HEK293T (cell line): ENCODE measurements at regions not wholly inside any gene's neighbourhood (a gene's known extent, or its start where the extent isn't known, plus 50 kb on each side); places are given as distances from the start of the nearest gene placed in this dataset.

ENCODE experiments used
- CTCF ChIA-PET: fragments of 350-600 bp; formaldehyde crosslinking; extraction: SDS; loops from one replicate; lab custom pipeline; 2021; ENCODE audit warnings: antibody characterized with exemption, inconsistent platforms; lab: Yijun Ruan, JAX
- POLR2A ChIA-PET: fragments of 350-600 bp; formaldehyde crosslinking; extraction: SDS; loops from one replicate; lab custom pipeline; 2020; ENCODE audit warnings: antibody characterized with exemption, inconsistent platforms; lab: Yijun Ruan, JAX
- DNase-seq: peaks from one replicate; pipeline ENCODE4 v3.0.0; 2012; ENCODE audit warnings: mixed read lengths; ENCODE audit errors: extremely low spot score
- ARNT ChIP-seq: fragments of 450-650 bp; IDR thresholded peaks from 2 replicates; pipeline ENCODE4 v1.6.1; 2017; ENCODE audit warnings: mild to moderate bottlenecking
- BHLHE40 ChIP-seq: fragments of 450-650 bp; IDR thresholded peaks from 2 replicates; pipeline ENCODE4 v1.6.1; 2016; ENCODE audit warnings: mild to moderate bottlenecking, moderate library complexity, borderline replicate concordance
- CTBP1 ChIP-seq: fragments of 450-650 bp; IDR thresholded peaks from 2 replicates; pipeline ENCODE4 v1.6.1; 2016; ENCODE audit warnings: borderline replicate concordance
- ELF4 ChIP-seq: fragments of 450-650 bp; IDR thresholded peaks from 2 replicates; pipeline ENCODE4 v1.6.1; 2017; ENCODE audit warnings: antibody characterized with exemption
- FOXA1 ChIP-seq: fragments of 450-650 bp; IDR thresholded peaks from 2 replicates; pipeline ENCODE4 v1.6.1; 2016; ENCODE audit warnings: mild to moderate bottlenecking
- FOXK2 ChIP-seq: fragments of 450-650 bp; IDR thresholded peaks from 2 replicates; pipeline ENCODE4 v1.6.1; 2016; ENCODE audit warnings: mild to moderate bottlenecking
- FOXM1 ChIP-seq: fragments of 450-650 bp; IDR thresholded peaks from 2 replicates; pipeline ENCODE4 v1.6.1; 2017; ENCODE audit warnings: mild to moderate bottlenecking, borderline replicate concordance
- HDGF ChIP-seq: fragments of 450-650 bp; IDR thresholded peaks from 2 replicates; pipeline ENCODE4 v1.6.1; 2017; ENCODE audit warnings: antibody characterized with exemption, borderline replicate concordance
- L3MBTL2 ChIP-seq: fragments of 450-650 bp; conservative IDR thresholded peaks from 2 replicates; pipeline ENCODE4 v1.6.1; 2016; ENCODE audit warnings: mild to moderate bottlenecking
- LEF1 ChIP-seq: fragments of 450-650 bp; IDR thresholded peaks from 2 replicates; pipeline ENCODE4 v1.6.1; 2017; ENCODE audit warnings: mild to moderate bottlenecking, borderline replicate concordance
- NFRKB ChIP-seq: fragments of 450-650 bp; IDR thresholded peaks from 2 replicates; pipeline ENCODE4 v1.6.1; 2016; ENCODE audit warnings: mild to moderate bottlenecking, moderate library complexity
- PKNOX1 ChIP-seq: fragments of 450-650 bp; IDR thresholded peaks from 2 replicates; pipeline ENCODE4 v1.6.1; 2016
- SP1 ChIP-seq: fragments of 450-650 bp; IDR thresholded peaks from 2 replicates; pipeline ENCODE4 v1.6.1; 2017
- SUZ12 ChIP-seq: fragments of 450-650 bp; IDR thresholded peaks from 2 replicates; pipeline ENCODE4 v1.6.1; 2016; ENCODE audit warnings: mild to moderate bottlenecking
- TARDBP ChIP-seq: fragments of 450-650 bp; IDR thresholded peaks from 2 replicates; pipeline ENCODE4 v1.6.1; 2016
- ZNF384 ChIP-seq: fragments of 450-650 bp; IDR thresholded peaks from 2 replicates; pipeline ENCODE4 v1.6.1; 2016

GRCh38 chr5:53422539-53422938 lies 57.9 kb upstream of the FST start:
- TF ChIP-seq FOXM1, result no peak
- no peak for TF ChIP-seq ARNT
- TF ChIP-seq HDGF, result no peak
- no peak for TF ChIP-seq BHLHE40
- TF ChIP-seq SP1, result no peak
- no peak for TF ChIP-seq ZNF384
- no peak for TF ChIP-seq FOXK2
- TF ChIP-seq L3MBTL2, result no peak
- no peak for TF ChIP-seq FOXA1
- TF ChIP-seq TARDBP, result no peak
- TF ChIP-seq ELF4, result no peak
- TF ChIP-seq NFRKB, result no peak
- TF ChIP-seq PKNOX1, result no peak
- no peak for TF ChIP-seq LEF1
- TF ChIP-seq CTBP1, result no peak
- no peak for TF ChIP-seq SUZ12
- POLR2A ChIA-PET, result no interaction called here
- no peak for DNase-seq
- CTCF ChIA-PET, result interaction anchor here (0.6 kb wide), 2 partner anchors 10 to 832 kb away, joined by 3 to 7 read pairs; no protein-coding TSS in a partner anchor

GRCh38 chr5:53423724-53424123 lies 56.7 kb upstream of the FST start:
- DNase-seq, result no peak
- TF ChIP-seq PKNOX1, result no peak
- no peak for TF ChIP-seq SUZ12
- TF ChIP-seq ELF4, result no peak
- no peak for TF ChIP-seq FOXK2
- no peak for TF ChIP-seq BHLHE40
- TF ChIP-seq TARDBP, result no peak
- CTCF ChIA-PET, result no interaction called here
- POLR2A ChIA-PET, result no interaction called here

- ChIA-PET POLR2A (no interaction called here), CTCF (interaction anchor here (0.7 to 0.8 kb wide), 2 partner anchors 12 to 801 kb away, joined by 3 read pairs; no protein-coding TSS in a partner anchor)
- no peak for DNase-seq
- no peak for TF ChIP-seq L3MBTL2
- no peak for TF ChIP-seq HDGF
- TF ChIP-seq CTBP1, result no peak
- TF ChIP-seq FOXA1, result no peak
- TF ChIP-seq PKNOX1, result no peak
- no peak for TF ChIP-seq FOXM1
- TF ChIP-seq FOXK2, result no peak
- no peak for TF ChIP-seq LEF1
- no peak for TF ChIP-seq NFRKB
- TF ChIP-seq SUZ12, result no peak
- TF ChIP-seq ARNT, result no peak
- TF ChIP-seq BHLHE40, result no peak
- no peak for TF ChIP-seq SP1
- TF ChIP-seq TARDBP, result no peak
- no peak for TF ChIP-seq ZNF384
- TF ChIP-seq ELF4, result no peak
Observed at GRCh38 chr5:53424686-53425615, 55.5 kb upstream of the FST start.

GRCh38 chr5:53425687-53426511 lies 54.5 kb upstream of the FST start:
- CTCF ChIA-PET, result interaction anchor here (0.6 to 1.2 kb wide), 4 partner anchors 11 to 804 kb away, joined by 3 read pairs; no protein-coding TSS in a partner anchor
- peak; percentile 51 for DNase-seq
- TF ChIP-seq ZNF384, result peak; percentile 65; the same call in 1 of the 2 replicates
- TF ChIP-seq TARDBP, result no peak
- no peak for TF ChIP-seq CTBP1
- TF ChIP-seq BHLHE40, result no peak
- TF ChIP-seq L3MBTL2, result no peak
- POLR2A ChIA-PET, result no interaction called here

- DNase-seq, result no peak
- ChIA-PET CTCF (interaction anchor here (0.6 to 1.2 kb wide), 2 partner anchors 762 to 803 kb away, joined by 3 read pairs; no protein-coding TSS in a partner anchor), POLR2A (no interaction called here)
- no peak for TF ChIP-seq CTBP1
- no peak for TF ChIP-seq SP1
Observed at GRCh38 chr5:53426512-53426830, 54.0 kb upstream of the FST start.

- ChIA-PET POLR2A (no interaction called here), CTCF (interaction anchor here (0.6 to 1.2 kb wide), 4 partner anchors 11 to 803 kb away, joined by 3 read pairs; no protein-coding TSS in a partner anchor)
- no peak for TF ChIP-seq FOXM1
- peak; percentile 25; the same call in 1 of the 2 replicates for TF ChIP-seq PKNOX1
- DNase-seq, result no peak
Observed at GRCh38 chr5:53426878-53427277, 53.6 kb upstream of the FST start.
